ENCODE measurements at regions not wholly inside any gene's neighbourhood (a gene's known extent, or its start where the extent isn't known, plus 50 kb on each side); places are given as distances from the start of the nearest gene placed in this dataset.

DNA sequence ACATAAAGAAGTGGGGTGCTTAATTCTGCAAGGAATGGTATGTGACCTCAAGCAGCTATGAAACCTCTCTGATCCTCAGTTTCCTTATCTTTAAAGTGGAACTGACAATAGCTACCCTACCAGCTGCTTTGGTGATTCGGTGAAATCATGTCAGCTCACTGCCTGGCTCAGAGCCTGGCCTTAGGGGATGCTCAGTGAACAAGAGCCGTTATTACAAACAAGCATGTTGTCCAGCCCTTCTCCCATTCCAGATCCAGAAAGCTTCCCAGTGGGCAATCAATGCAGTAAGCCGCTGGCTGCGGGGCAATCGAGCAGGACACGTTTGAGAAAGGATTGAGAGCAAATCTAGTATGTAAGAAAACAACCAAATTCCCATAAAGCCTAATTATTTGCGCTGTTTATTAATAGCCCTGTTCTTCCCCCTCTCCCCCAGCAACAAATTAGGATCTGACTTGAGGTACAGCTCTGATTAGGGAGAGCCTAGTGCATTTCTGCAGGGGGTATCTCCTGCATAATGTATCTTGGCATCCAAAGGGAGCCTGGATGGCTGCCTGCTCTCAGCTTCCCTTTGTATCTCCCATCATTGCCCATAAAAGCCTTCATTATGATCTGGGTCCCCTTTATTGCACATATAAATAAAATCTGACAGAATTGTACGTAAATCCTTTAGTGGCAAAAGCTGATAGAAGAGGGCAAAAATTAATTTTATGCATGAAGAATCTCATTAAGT lies 371.4 kb downstream of the TMEM232 start:
- DNase-seq (ENCODE audit: low read depth), result no peak

GRCh38 chr5:110356677-110357076 lies 369.8 kb downstream of the TMEM232 start:
- peak; percentile 52 for DNase-seq (ENCODE audit: low read depth)

DNA sequence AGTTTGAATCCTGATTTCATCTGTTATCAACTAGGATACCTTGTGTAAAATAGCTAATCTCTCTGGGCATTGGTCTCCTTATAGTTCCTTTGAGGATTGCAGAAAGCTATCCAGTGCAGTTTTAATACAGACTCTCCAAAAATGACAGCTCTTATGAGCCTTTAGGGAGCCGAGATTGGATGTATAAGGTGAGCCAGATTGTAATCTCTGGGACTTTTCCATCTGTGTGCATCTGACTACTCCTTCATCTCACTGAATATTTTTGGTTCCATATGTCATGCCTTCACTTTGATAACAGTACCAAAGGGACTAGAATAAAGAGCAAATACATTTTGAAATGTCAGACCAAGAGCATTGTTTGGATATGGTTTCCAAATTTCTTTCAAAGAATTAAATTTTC lies 367.2 kb downstream of the TMEM232 start:
- DNase-seq (ENCODE audit: low read depth), result no peak

GRCh38 chr5:110361471-110361870 lies 365.0 kb downstream of the TMEM232 start:
- DNase-seq (ENCODE audit: low read depth), result peak; percentile 67

GRCh38 chr5:110362261-110362660 lies 364.2 kb downstream of the TMEM232 start:
- DNase-seq (ENCODE audit: low read depth), result peak; percentile 61

DNA sequence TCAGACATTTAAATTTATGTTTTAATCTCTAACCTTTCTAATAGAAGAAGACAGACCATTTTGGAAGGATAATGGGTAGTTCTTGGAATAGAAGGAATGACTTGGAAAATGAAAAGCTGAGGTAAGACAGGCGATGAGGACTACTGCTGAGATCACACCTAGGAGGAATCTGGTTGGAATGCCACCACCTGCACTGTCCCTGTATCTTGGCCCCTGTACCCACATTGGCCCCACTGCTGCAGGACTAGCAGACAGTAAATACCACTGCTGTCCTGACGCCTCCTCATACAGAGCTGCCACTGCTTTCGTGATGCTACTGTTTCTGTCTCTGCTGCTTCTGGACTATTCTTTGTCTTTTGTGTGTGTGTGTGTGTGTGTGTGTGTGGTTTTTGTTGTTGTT lies 359.8 kb downstream of the TMEM232 start:
- DNase-seq (ENCODE audit: low read depth), result no peak
